ENCODE measurements at regions not wholly inside any gene's neighbourhood (a gene's known extent, or its start where the extent isn't known, plus 50 kb on each side); places are given as distances from the start of the nearest gene placed in this dataset.

DNA sequence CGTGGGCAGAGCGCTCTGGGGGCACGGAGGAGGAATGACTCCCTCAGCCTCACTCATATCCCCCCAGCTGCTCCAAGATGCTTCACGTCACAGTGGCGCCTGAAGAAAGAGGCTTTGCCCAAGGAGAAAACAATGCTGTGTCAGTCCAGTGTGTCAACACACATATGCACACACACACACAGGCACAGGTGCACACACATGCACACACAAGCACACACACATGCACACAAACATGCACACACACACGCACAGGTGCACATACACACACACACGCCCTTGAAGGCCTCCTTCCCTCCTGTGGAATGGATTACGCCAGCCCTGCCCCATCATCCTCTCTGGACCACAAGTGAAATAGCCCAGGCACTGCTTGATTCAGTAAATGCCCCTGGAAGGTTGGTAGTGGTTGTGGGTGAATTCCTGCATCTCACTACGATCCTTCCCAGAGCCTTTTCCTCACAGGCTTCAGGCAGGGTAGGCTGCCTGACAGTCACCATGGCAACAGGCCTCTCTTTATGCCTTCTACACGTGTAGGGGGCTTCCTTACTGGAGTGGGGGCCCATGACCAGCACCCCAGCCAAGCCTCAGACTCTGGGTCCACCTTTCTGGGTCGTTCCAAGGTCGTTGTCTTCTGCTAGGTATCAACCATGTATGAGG, 371.5 kb upstream of the PODXL start:
- TF ChIP-seq, protein P1, sequence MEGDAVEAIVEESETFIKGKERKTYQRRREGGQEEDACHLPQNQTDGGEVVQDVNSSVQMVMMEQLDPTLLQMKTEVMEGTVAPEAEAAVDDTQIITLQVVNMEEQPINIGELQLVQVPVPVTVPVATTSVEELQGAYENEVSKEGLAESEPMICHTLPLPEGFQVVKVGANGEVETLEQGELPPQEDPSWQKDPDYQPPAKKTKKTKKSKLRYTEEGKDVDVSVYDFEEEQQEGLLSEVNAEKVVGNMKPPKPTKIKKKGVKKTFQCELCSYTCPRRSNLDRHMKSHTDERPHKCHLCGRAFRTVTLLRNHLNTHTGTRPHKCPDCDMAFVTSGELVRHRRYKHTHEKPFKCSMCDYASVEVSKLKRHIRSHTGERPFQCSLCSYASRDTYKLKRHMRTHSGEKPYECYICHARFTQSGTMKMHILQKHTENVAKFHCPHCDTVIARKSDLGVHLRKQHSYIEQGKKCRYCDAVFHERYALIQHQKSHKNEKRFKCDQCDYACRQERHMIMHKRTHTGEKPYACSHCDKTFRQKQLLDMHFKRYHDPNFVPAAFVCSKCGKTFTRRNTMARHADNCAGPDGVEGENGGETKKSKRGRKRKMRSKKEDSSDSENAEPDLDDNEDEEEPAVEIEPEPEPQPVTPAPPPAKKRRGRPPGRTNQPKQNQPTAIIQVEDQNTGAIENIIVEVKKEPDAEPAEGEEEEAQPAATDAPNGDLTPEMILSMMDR (optimal IDR thresholded peaks at IDR 0.05 in 1 of 3, IDR thresholded peaks at IDR 0.05 in 1 of 3, conservative IDR thresholded peaks at IDR 0.05 in 1 of 3; ENCODE audit: extremely low read depth in 1 of 3, insufficient read depth in 2 of 3, low read length in 3 of 3): no peak
- no peak for TF ChIP-seq EZH2 (IDR thresholded peaks at IDR 0.05; ENCODE audit: low read length)
